ENCODE measurements at regions not wholly inside any gene's neighbourhood (a gene's known extent, or its start where the extent isn't known, plus 50 kb on each side); places are given as distances from the start of the nearest gene placed in this dataset.

DNA sequence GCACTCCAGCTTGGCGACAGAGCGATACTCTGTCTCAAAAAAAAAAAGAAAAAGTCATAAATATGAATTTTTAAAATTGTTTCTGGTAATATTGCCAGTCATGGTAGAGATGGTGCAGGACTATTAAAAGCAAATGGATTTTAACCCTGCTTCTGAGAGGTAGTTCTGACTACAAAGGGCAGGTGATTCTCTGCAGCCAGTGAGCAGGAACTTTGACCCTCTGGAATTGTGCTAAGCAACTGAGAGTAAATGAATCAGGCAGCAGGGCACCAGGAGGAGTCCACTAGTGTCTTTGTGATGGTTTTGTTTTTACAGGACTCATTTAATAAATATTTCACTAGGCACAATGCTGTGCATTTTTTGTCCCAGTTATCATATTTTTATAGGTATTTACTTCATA is 781.2 kb downstream of the TLE4 start:
- intact Hi-C loops (cut with DNase I) = no loop called here

DNA sequence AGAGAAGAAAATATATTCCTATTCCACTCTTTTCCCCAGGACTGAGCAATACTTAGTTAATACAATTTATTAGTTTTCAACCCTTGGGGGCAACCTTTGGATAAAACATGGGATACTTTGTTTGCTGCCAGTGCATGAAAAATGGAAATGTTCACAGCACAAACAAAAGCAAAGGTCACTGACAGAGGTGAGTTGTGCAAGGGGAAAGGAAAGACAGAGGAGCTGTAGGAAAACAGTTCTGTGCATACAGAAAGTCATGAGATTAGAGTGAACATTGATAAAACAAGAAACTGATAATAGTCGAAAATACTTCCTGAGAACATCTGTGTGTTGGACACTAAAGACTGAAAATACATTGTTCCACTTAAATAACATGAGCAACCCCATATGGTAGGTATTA is 779.8 kb downstream of the TLE4 start:
- Histone ChIP-seq H3K27me3 (no peaks in the 10 kb centered on the region), H3K36me3 (replicated peaks in 1 of 2; ENCODE audit: insufficient read depth in 1 of 2, low read depth in 2 of 2) (no peaks in the 10 kb centered on the region), H3K9me3 (no peaks in the 10 kb centered on the region), H3K4me1 (no peaks in the 10 kb centered on the region), H3K4me3 (no peak overlapping the region), H3K27ac (no peak overlapping the region)
- 19 to 26% methylated on average over 1 of the region's 1 CpG for WGBS, 2 donors
- TF ChIP-seq, protein P1, sequence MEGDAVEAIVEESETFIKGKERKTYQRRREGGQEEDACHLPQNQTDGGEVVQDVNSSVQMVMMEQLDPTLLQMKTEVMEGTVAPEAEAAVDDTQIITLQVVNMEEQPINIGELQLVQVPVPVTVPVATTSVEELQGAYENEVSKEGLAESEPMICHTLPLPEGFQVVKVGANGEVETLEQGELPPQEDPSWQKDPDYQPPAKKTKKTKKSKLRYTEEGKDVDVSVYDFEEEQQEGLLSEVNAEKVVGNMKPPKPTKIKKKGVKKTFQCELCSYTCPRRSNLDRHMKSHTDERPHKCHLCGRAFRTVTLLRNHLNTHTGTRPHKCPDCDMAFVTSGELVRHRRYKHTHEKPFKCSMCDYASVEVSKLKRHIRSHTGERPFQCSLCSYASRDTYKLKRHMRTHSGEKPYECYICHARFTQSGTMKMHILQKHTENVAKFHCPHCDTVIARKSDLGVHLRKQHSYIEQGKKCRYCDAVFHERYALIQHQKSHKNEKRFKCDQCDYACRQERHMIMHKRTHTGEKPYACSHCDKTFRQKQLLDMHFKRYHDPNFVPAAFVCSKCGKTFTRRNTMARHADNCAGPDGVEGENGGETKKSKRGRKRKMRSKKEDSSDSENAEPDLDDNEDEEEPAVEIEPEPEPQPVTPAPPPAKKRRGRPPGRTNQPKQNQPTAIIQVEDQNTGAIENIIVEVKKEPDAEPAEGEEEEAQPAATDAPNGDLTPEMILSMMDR (IDR thresholded peaks at IDR 0.05) = no peak
- no peak for TF ChIP-seq POLR2A (IDR thresholded peaks at IDR 0.05)
- intact Hi-C loops (cut with DNase I) = no loop called here
- ATAC-seq (no peak), DNase-seq (no peak)

More for the DNA sequence above, 781.2 kb downstream of the TLE4 start:
- H3K36me3 ChIP-seq (replicated peaks in 1 of 2; ENCODE audit: insufficient read depth in 1 of 2, low read depth in 2 of 2) = no peaks in the 10 kb centered on the region
- WGBS, 2 donors = 74 to 90% methylated on average over 2 of the region's 2 CpGs
- no peaks in the 10 kb centered on the region for H3K4me1 ChIP-seq
- DNase-seq = no peak
- no peak for ATAC-seq
- H3K9me3 ChIP-seq = no peaks in the 10 kb centered on the region
- H3K27me3 ChIP-seq = no peaks in the 10 kb centered on the region
- no peak overlapping the region for H3K27ac ChIP-seq
- no peak overlapping the region for H3K4me3 ChIP-seq
- TF ChIP-seq POLR2A (IDR thresholded peaks at IDR 0.05) = no peak
- TF ChIP-seq, protein P1 (IDR thresholded peaks at IDR 0.05) = no peak

DNA sequence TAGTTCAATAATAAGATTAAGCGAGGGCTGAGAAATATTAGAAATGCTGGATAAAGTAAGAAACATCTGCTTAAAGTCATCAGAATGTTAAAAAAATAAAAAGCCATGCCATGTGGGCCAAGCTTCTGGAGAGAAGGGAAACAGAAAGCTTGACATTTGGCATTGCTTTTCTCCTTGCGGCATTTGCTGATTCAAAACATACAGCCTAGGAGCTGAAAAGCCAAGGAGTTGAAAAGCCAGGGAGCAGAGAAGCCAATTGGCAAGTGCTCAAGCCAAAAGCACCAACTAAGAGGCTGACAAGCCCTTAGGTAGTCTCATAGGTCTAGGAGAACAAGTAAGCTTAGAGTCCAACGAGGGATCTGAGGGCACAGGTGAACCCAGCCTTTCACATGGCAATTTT is 754.3 kb downstream of the TLE4 start:
- H3K4me1 ChIP-seq = no peaks in the 10 kb centered on the region
- 53 to 73% methylated on average over 3 of the region's 3 CpGs for WGBS, 2 donors
- TF ChIP-seq, protein P1 (IDR thresholded peaks at IDR 0.05) = no peak
- no peak for TF ChIP-seq POLR2A (IDR thresholded peaks at IDR 0.05)
- DNase-seq = no peak
- no peaks in the 10 kb centered on the region for H3K27me3 ChIP-seq
- H3K4me3 ChIP-seq = no peak overlapping the region
- intact Hi-C loops (cut with DNase I) = no loop called here
- H3K27ac ChIP-seq = no peak overlapping the region
- H3K36me3 ChIP-seq (replicated peaks in 1 of 2; ENCODE audit: insufficient read depth in 1 of 2, low read depth in 2 of 2) = no peaks in the 10 kb centered on the region
- no peak for ATAC-seq
- no peaks in the 10 kb centered on the region for H3K9me3 ChIP-seq

DNA sequence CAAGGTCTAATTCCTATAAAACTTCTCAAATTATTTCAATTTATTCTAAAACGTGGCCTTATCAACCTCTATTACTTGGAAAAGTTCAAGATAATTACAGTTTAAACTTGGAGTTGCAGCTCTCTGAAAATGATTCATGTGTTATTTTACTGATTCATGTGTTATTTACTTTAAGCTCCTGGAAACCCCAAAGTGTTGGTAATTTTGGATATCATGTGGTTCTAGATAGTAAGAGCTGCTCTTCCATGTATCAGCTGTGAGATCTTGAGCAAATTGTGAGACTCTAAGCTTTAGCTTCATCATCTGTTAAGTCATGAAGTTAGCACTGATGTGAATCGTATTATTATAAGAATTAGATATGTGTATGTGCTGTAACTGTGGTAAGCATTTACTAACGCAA is 749.2 kb downstream of the TLE4 start:
- no peak for TF ChIP-seq POLR2A (IDR thresholded peaks at IDR 0.05)
- TF ChIP-seq, protein P1 (IDR thresholded peaks at IDR 0.05) = no peak
- Histone ChIP-seq H3K9me3 (no peaks in the 10 kb centered on the region), H3K27me3 (no peaks in the 10 kb centered on the region), H3K36me3 (replicated peaks in 1 of 2; ENCODE audit: insufficient read depth in 1 of 2, low read depth in 2 of 2) (no peaks in the 10 kb centered on the region), H3K27ac (no peak overlapping the region), H3K4me3 (no peak overlapping the region), H3K4me1 (no peaks in the 10 kb centered on the region)
- DNase-seq (no peak), ATAC-seq (no peak)
- intact Hi-C loops (cut with DNase I) = no loop called here
- WGBS, 2 donors = 45 to 50% methylated on average over 3 of the region's 3 CpGs

DNA sequence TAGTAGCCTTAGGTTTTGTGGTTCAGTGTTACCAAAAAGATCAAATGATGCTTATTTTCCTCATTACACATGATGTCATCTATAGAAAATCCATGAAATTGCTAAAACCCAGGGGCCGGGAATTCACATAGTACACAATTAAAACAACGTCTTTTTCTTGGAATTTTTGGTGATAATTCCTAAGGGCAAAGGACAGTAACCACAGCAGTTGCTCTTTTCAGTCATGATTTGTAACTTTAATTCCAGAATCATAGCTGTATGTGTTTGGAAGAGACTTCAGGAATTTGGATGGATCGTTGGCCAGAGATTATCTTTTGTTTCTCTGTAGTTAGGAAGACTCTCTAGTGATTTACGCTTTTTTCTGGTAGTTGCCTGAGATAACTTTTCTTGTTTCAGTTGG is 748.7 kb downstream of the TLE4 start:
- intact Hi-C loops (cut with DNase I) = no loop called here
- 51 to 65% methylated on average over 4 of the region's 4 CpGs for WGBS, 2 donors
- ATAC-seq = no peak

More for the DNA sequence above, 748.7 kb downstream of the TLE4 start:
- TF ChIP-seq, protein P1 (IDR thresholded peaks at IDR 0.05) = no peak
- TF ChIP-seq POLR2A (IDR thresholded peaks at IDR 0.05) = no peak
- no peak for DNase-seq
- no peaks in the 10 kb centered on the region for H3K9me3 ChIP-seq
- H3K4me1 ChIP-seq = no peaks in the 10 kb centered on the region
- H3K27ac ChIP-seq = no peak overlapping the region
- no peaks in the 10 kb centered on the region for H3K36me3 ChIP-seq (replicated peaks in 1 of 2; ENCODE audit: insufficient read depth in 1 of 2, low read depth in 2 of 2)
- no peaks in the 10 kb centered on the region for H3K27me3 ChIP-seq
- H3K4me3 ChIP-seq = no peak overlapping the region

Data from body of pancreas (tissue), 4 donors.